NB4 (cell line): ENCODE measurements at regions not wholly inside any gene's neighbourhood (a gene's known extent, or its start where the extent isn't known, plus 50 kb on each side); places are given as distances from the start of the nearest gene placed in this dataset.

Source experiments
- DNase-seq: peaks from one replicate; pipeline ENCODE4 v3.0.0; 2010; ENCODE audit warnings: low read depth
- H3K4me3 ChIP-seq: one replicate; pipeline ENCODE4 v1.5.1; 2011; ENCODE audit warnings: mild to moderate bottlenecking, low read depth, low read length, moderate library complexity
- CTCF ChIP-seq: IDR thresholded peaks from one replicate; pipeline ENCODE4 v1.5.1; 2012; ENCODE audit warnings: low read depth, low read length
- MAX ChIP-seq: IDR thresholded peaks from 2 replicates; pipeline ENCODE4 v1.6.1; 2011; ENCODE audit warnings: low read depth, low read length
- MYC ChIP-seq: IDR thresholded peaks from 2 replicates; pipeline ENCODE4 v1.6.1; 2011; ENCODE audit warnings: low read depth, low read length
- POLR2A ChIP-seq: IDR thresholded peaks from 2 replicates; pipeline ENCODE4 v1.6.1; 2011; ENCODE audit warnings: mild to moderate bottlenecking; ENCODE audit not compliant: insufficient read length; ENCODE audit errors: extremely low read depth

DNA sequence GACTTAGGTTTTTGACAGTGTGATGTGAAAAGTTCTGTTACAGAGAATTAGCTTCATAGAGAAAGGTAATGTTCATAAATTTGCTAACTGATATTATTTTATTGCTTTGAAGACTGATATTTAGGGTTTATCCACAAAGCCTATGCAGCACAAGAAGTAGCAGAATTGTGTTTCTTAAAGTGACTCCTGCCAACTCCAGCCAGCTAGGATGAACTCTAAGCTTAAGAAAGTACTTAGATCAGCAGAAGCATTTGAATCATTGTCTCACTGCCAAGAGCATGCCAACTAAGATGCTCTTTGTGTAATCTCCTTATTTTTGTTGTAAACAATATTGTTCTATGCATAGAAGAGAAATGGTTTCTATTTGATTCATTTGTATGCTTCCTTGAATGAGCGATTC lies 589.4 kb upstream of the ADGRL4 start:
- no peak overlapping the region for H3K4me3 ChIP-seq
- TF ChIP-seq MYC = no peak
- no peak for TF ChIP-seq MAX
- TF ChIP-seq POLR2A = no peak
- no peak for TF ChIP-seq CTCF
- DNase-seq = no peak

GRCh38 chr1:79594121-79594698 lies 587.7 kb upstream of the ADGRL4 start:
- TF ChIP-seq MAX = no peak
- DNase-seq = no peak
- H3K4me3 ChIP-seq = no peak overlapping the region

DNA sequence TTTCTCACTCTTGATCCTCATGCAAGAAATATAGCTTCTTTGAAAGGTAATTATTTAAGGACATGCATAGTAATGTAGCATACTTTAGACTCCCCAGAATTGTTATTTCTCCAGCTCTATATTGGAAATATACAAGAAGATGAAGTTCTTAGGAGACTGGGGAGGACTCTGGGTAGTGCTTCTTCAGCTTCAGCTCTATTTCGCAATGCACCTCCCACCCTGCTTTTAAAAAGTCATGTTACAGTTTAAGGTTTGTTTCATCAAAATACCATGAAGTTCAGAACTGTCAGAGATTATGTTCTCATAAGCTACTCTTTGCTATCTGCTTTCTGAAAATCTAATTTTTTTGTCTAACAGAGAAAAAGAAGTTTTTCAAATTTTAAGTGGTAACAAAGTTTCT lies 586.2 kb upstream of the ADGRL4 start:
- no peak for DNase-seq
- H3K4me3 ChIP-seq = no peak overlapping the region
- no peak for TF ChIP-seq CTCF
- no peak for TF ChIP-seq MYC
- no peak for TF ChIP-seq POLR2A
- TF ChIP-seq MAX = no peak

DNA sequence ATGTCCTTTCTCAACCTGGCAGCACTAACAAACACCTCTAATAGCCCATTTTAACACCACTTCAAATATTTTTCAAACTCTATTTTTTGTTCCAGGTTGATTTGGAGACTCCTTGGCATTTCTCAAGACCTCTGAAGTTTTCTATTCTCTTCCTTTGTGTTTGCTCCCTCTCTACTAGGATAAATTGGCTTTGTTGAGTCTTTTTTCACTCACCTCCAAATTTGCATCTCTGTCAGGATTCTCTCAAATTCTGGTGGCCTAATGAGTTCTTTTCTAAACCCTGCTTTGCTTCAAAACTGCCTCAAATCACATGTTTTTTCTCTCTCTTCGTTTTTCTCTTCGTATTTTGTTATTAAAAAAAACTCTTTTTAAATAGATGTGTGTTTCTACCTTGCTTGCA lies 582.2 kb upstream of the ADGRL4 start:
- no peak for TF ChIP-seq MYC
- TF ChIP-seq POLR2A = no peak
- no peak for TF ChIP-seq CTCF
- TF ChIP-seq MAX = no peak
- H3K4me3 ChIP-seq = no peak overlapping the region
- DNase-seq = no peak

DNA sequence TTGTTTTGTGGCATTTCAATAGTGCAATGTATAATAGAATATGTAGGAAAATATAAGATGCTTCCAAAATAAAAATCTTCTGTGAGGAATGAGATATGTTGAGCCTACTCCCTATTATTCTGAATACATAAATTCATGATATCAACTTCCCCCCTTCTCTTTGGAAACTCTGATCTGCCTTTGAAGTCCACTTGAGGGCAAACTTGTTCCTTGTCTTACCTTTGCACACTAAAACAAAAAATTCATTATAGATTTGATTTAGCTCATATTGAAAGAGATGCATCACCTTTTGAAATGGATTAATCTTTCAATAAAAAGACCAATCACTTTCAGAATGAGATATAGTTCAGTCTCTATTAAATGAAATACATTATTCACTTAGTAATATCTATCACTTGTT lies 580.7 kb upstream of the ADGRL4 start:
- no peak for DNase-seq

More for the DNA sequence above, 580.7 kb upstream of the ADGRL4 start:
- no peak overlapping the region for H3K4me3 ChIP-seq
- TF ChIP-seq POLR2A = no peak
- no peak for TF ChIP-seq MYC
- no peak for TF ChIP-seq MAX
- TF ChIP-seq CTCF = no peak
